Testis (tissue), 2 donors: ENCODE measurements at regions not wholly inside any gene's neighbourhood (a gene's known extent, or its start where the extent isn't known, plus 50 kb on each side); places are given as distances from the start of the nearest gene placed in this dataset.

Experiments
- CTCF ChIP-seq, 3 experiments: fragments of 450-650 bp in 2 of 3; fragments of 200-600 bp in 1 of 3; sonication (generic) in 1 of 3; IDR thresholded peaks; one replicate each; pipeline ENCODE4 v1.5.1; 2016 to 2019; ENCODE audit warnings: antibody characterized with exemption in 3 of 3, mild to moderate bottlenecking in 2 of 3, moderate library complexity in 1 of 3
- POLR2A ChIP-seq: fragments of 450-650 bp; IDR thresholded peaks from one replicate; pipeline ENCODE4 v1.6.1; 2017; ENCODE audit warnings: antibody characterized with exemption, mild to moderate bottlenecking, moderate library complexity

- no peak for TF ChIP-seq CTCF (IDR thresholded peaks at IDR 0.05)
- TF ChIP-seq POLR2A: no peak
Observed at GRCh38 chr10:121182219-121182618, 331.1 kb downstream of the WDR11 start.
